LNCAP (cell line): ENCODE measurements at regions not wholly inside any gene's neighbourhood (a gene's known extent, or its start where the extent isn't known, plus 50 kb on each side); places are given as distances from the start of the nearest gene placed in this dataset.

Source experiments
- CTCF ChIP-seq: fragments of 450-650 bp; IDR thresholded peaks from 2 replicates; pipeline ENCODE4 v1.5.1; 2017; ENCODE audit warnings: mild to moderate bottlenecking

DNA sequence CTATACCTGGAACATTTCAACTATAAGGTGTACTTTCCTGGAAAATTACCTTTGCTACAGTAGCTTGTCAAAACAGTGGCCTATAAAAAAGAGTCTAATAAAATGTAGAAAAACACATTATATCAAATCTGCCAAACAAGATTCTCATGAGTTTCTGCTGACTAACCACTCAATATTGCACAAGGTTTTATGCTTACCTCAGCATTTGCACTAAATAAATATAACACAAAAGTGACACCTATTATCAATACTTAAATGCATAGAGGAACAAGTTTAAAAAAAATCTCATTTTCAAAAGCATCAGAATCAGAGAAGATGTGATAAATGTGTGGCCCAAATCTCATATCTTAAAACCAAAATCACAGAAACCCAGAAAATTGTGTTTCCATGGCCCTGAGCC, 281.4 kb downstream of the RSL24D1 start:
- TF ChIP-seq CTCF, result no peak

- TF ChIP-seq CTCF, result no peak
Observed at GRCh38 chr15:54884312-54884711, 312.4 kb downstream of the RSL24D1 start.

- TF ChIP-seq CTCF, result no peak
Observed at GRCh38 chr15:54859982-54860381, 336.8 kb downstream of the RSL24D1 start.

- TF ChIP-seq CTCF, result no peak
Observed at GRCh38 chr15:54854667-54855066, 342.1 kb downstream of the RSL24D1 start.

- no peak for TF ChIP-seq CTCF
Observed at GRCh38 chr15:54850101-54850500, 346.6 kb downstream of the RSL24D1 start.

- TF ChIP-seq CTCF, result no peak
Observed at GRCh38 chr15:54843006-54843405, 353.7 kb downstream of the RSL24D1 start.

DNA sequence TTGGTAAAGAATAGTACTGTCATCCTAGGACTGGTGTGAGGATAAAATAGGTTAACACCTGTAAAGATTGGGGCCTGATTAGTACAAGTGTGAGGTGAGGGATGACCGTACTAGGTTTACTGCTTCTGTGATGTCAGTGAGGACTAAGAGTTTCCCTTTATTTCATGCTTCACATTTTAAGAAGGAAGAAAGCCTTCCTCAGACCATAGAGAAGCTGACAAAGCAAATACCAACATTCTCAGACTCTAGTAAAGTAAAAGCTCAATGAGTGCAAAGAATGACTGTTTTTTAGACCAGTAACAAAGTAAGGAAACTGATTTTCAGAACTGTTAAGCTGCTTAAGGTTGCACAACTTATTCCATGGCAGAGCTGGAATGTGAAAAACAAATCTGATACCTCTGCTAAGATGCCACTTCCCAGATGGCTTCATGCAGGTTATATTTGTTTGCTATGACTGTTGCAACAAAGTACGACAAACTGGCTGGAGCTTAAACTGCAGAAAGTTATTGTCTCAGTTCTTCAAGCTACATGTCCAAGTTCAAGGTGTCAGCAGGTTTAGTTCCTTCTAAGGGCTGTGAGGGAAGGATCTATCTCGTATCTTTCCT, 354.9 kb downstream of the RSL24D1 start:
- no peak for TF ChIP-seq CTCF
